ENCODE measurements at regions not wholly inside any gene's neighbourhood (a gene's known extent, or its start where the extent isn't known, plus 50 kb on each side); places are given as distances from the start of the nearest gene placed in this dataset.

GRCh38 chr12:83365317-83365716, 678.6 kb downstream of the TMTC2 start:
- ATAC-seq, result no peak
- no peak for DNase-seq
- Histone ChIP-seq H3K4me1 (no peaks in the 10 kb centered on the region), H3K9me3 (no peaks in the 10 kb centered on the region), H3K27me3 (no peaks in the 10 kb centered on the region), H3K4me3 (no peak overlapping the region), H3K27ac (no peak overlapping the region), H3K36me3 (replicated peaks in 1 of 2; ENCODE audit: insufficient read depth in 1 of 2, low read depth in 2 of 2) (no peaks in the 10 kb centered on the region)
- intact Hi-C loops (cut with DNase I), result no loop called here
- TF ChIP-seq POLR2A (IDR thresholded peaks at IDR 0.05) (no peak), CTCF (IDR thresholded peaks at IDR 0.05) (no peak)
- 58 to 75% methylated on average over 5 of the region's 5 CpGs for WGBS, 2 donors

DNA sequence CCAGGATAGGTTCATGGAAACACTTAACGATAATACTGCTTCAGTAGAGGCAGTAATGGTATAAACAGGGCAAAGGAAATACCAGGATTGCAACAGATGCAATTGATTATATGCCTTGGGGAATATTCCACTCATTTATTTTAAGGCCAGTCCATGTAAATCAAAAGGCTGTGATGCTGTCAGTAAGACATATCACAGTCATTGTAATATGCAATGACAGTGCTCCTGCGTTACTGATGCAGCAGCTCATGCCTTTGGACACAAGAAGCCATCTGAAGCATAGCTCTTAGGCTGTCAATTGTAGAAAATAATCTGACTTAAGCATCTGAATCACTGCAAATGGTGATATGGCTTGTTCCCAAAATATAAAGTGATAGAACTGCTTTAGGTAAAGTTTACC, 674.8 kb downstream of the TMTC2 start:
- DNase-seq (no peak), ATAC-seq (no peak)
- TF ChIP-seq CTCF (IDR thresholded peaks at IDR 0.05), result no peak
- TF ChIP-seq POLR2A (IDR thresholded peaks at IDR 0.05), result no peak
- Histone ChIP-seq H3K36me3 (replicated peaks in 1 of 2; ENCODE audit: insufficient read depth in 1 of 2, low read depth in 2 of 2) (no peaks in the 10 kb centered on the region), H3K4me1 (no peaks in the 10 kb centered on the region), H3K9me3 (no peaks in the 10 kb centered on the region), H3K4me3 (no peak overlapping the region), H3K27me3 (no peaks in the 10 kb centered on the region), H3K27ac (no peak overlapping the region)
- intact Hi-C loops (cut with DNase I), result no loop called here
- 78 to 93% methylated on average over 2 of the region's 2 CpGs for WGBS, 2 donors

GRCh38 chr12:83361071-83361470, 674.4 kb downstream of the TMTC2 start:
- TF ChIP-seq CTCF (IDR thresholded peaks at IDR 0.05) (no peak), POLR2A (IDR thresholded peaks at IDR 0.05) (no peak)
- Histone ChIP-seq H3K27ac (no peak overlapping the region), H3K9me3 (no peaks in the 10 kb centered on the region), H3K4me1 (no peaks in the 10 kb centered on the region), H3K4me3 (no peak overlapping the region), H3K36me3 (replicated peaks in 1 of 2; ENCODE audit: insufficient read depth in 1 of 2, low read depth in 2 of 2) (no peaks in the 10 kb centered on the region), H3K27me3 (no peaks in the 10 kb centered on the region)
- no peak for ATAC-seq
- intact Hi-C loops (cut with DNase I), result no loop called here
- DNase-seq, result no peak

- Histone ChIP-seq H3K36me3 (replicated peaks in 1 of 2; ENCODE audit: insufficient read depth in 1 of 2, low read depth in 2 of 2) (no peaks in the 10 kb centered on the region), H3K4me3 (no peak overlapping the region), H3K27me3 (no peaks in the 10 kb centered on the region), H3K27ac (no peak overlapping the region), H3K4me1 (no peaks in the 10 kb centered on the region), H3K9me3 (no peaks in the 10 kb centered on the region)
- no peak for ATAC-seq
- 55 to 60% methylated on average over 4 of the region's 4 CpGs for WGBS, 2 donors
- DNase-seq, result no peak
- TF ChIP-seq CTCF (IDR thresholded peaks at IDR 0.05) (no peak), POLR2A (IDR thresholded peaks at IDR 0.05) (no peak)
- intact Hi-C loops (cut with DNase I), result no loop called here
Measured at GRCh38 chr12:83349907-83350611, 663.4 kb downstream of the TMTC2 start.

GRCh38 chr12:83346333-83346732, 659.6 kb downstream of the TMTC2 start:
- no peaks in the 10 kb centered on the region for H3K4me1 ChIP-seq
- no peak for ATAC-seq
- no peak for DNase-seq
- H3K27ac ChIP-seq, result no peak overlapping the region
- no peak overlapping the region for H3K4me3 ChIP-seq
- no peaks in the 10 kb centered on the region for H3K36me3 ChIP-seq (replicated peaks in 1 of 2; ENCODE audit: insufficient read depth in 1 of 2, low read depth in 2 of 2)
- intact Hi-C loops (cut with DNase I), result no loop called here
- TF ChIP-seq CTCF (IDR thresholded peaks at IDR 0.05) (no peak), POLR2A (IDR thresholded peaks at IDR 0.05) (no peak)
- H3K27me3 ChIP-seq, result no peaks in the 10 kb centered on the region
- no peaks in the 10 kb centered on the region for H3K9me3 ChIP-seq
